ENCODE measurements at regions not wholly inside any gene's neighbourhood (a gene's known extent, or its start where the extent isn't known, plus 50 kb on each side); places are given as distances from the start of the nearest gene placed in this dataset.
"Not testable (repeated sequence)": the region's sequence is repeated elsewhere in the genome, so short reads cannot be mapped to it uniquely, and the experiment has no call there.

- H3K4me3 ChIP-seq (replicated peaks; ENCODE audit: low read depth, low read length): no peak overlapping the region
- no peak for DNase-seq (ENCODE audit: low read depth)
- no peak for TF ChIP-seq CTCF (IDR thresholded peaks at IDR 0.05; ENCODE audit: low read length, missing control alignments)
These were observed 104.6 kb upstream of the ADRA1B start for GRCh38 chr5:159811712-159812111.

- DNase-seq (ENCODE audit: low read depth); H3K4me3 ChIP-seq (replicated peaks; ENCODE audit: low read depth, low read length): not testable (repeated sequence)
These were observed 103.5 kb upstream of the ADRA1B start for GRCh38 chr5:159812759-159813158.

GRCh38 chr5:159814222-159814621 is 102.1 kb upstream of the ADRA1B start:
- TF ChIP-seq CTCF (IDR thresholded peaks at IDR 0.05; ENCODE audit: low read length, missing control alignments): no peak
- H3K4me3 ChIP-seq (replicated peaks; ENCODE audit: low read depth, low read length): no peak overlapping the region
- DNase-seq (ENCODE audit: low read depth): no peak

GRCh38 chr5:159814805-159815585 is 101.3 kb upstream of the ADRA1B start:
- H3K4me3 ChIP-seq (replicated peaks; ENCODE audit: low read depth, low read length): no peak overlapping the region
- no peak for TF ChIP-seq CTCF (IDR thresholded peaks at IDR 0.05; ENCODE audit: low read length, missing control alignments)
- DNase-seq (ENCODE audit: low read depth): no peak

- DNase-seq (ENCODE audit: low read depth): no peak
- TF ChIP-seq CTCF (IDR thresholded peaks at IDR 0.05; ENCODE audit: low read length, missing control alignments): no peak
- no peak overlapping the region for H3K4me3 ChIP-seq (replicated peaks; ENCODE audit: low read depth, low read length)
These were observed 98.8 kb upstream of the ADRA1B start for GRCh38 chr5:159817262-159818029.

- no peak overlapping the region for H3K4me3 ChIP-seq (replicated peaks; ENCODE audit: low read depth, low read length)
- peak; percentile 54 for DNase-seq (ENCODE audit: low read depth)
- TF ChIP-seq CTCF (IDR thresholded peaks at IDR 0.05; ENCODE audit: low read length, missing control alignments): no peak
These were observed 96.5 kb upstream of the ADRA1B start for GRCh38 chr5:159819591-159820411.

GRCh38 chr5:159820692-159821091 is 95.6 kb upstream of the ADRA1B start:
- DNase-seq (ENCODE audit: low read depth): no peak
- H3K4me3 ChIP-seq (replicated peaks; ENCODE audit: low read depth, low read length): no peak overlapping the region
- no peak for TF ChIP-seq CTCF (IDR thresholded peaks at IDR 0.05; ENCODE audit: low read length, missing control alignments)
